ENCODE measurements at regions not wholly inside any gene's neighbourhood (a gene's known extent, or its start where the extent isn't known, plus 50 kb on each side); places are given as distances from the start of the nearest gene placed in this dataset.

- Histone ChIP-seq H3K23ac (ENCODE audit: insufficient read length) (no peak overlapping the region), H4K8ac (ENCODE audit: extremely low read depth, insufficient read depth, low read length) (no peak overlapping the region), H3K9me3 (ENCODE audit: insufficient read depth in 2 of 2, low read depth in 1 of 2, low read length in 1 of 2) (no peaks in the 10 kb centered on the region), H3K9ac (replicated peaks in 1 of 4; ENCODE audit: extremely low read depth in 1 of 4, low read depth in 3 of 4, low read length in 3 of 4) (no peak overlapping the region), H2BK15ac (ENCODE audit: low read length) (no peak overlapping the region), H3K4me2 (ENCODE audit: insufficient read depth in 1 of 2, low read depth in 2 of 2, low read length in 2 of 2) (no peak overlapping the region), H3K56ac (replicated peaks; ENCODE audit: insufficient read length, low read depth, low read length) (no peak overlapping the region), H3K23me2 (ENCODE audit: low read depth, low read length) (no peaks in the 10 kb centered on the region), H3K36me3 (ENCODE audit: control insufficient read depth in 2 of 4, insufficient read depth in 4 of 4, low read length in 3 of 4) (no peaks in the 10 kb centered on the region), H3K4me1 (replicated peaks in 1 of 4; ENCODE audit: control insufficient read depth in 3 of 4, insufficient read depth in 4 of 4, low read length in 3 of 4) (no peaks in the 10 kb centered on the region), H3K79me2 (ENCODE audit: control insufficient read depth in 1 of 2, insufficient read depth in 2 of 2, low read length in 2 of 2) (no peaks in the 10 kb centered on the region), H2AFZ (ENCODE audit: low read length) (no peak overlapping the region), H3K14ac (ENCODE audit: insufficient read length) (no peak overlapping the region), H2BK120ac (replicated peaks; ENCODE audit: low read depth, low read length) (no peak overlapping the region), H3K18ac (ENCODE audit: extremely low read depth, low read length) (no peak overlapping the region), H4K5ac (ENCODE audit: insufficient read length, low read depth, low read length) (no peak overlapping the region), H4K20me1 (replicated peaks in 1 of 2; ENCODE audit: control insufficient read depth in 1 of 2, insufficient read depth in 2 of 2, low read length in 2 of 2) (no peaks in the 10 kb centered on the region), H2BK20ac (ENCODE audit: low read length) (no peak overlapping the region), H3K4me3 (ENCODE audit: extremely low read depth in 1 of 4, insufficient read depth in 2 of 4, low read depth in 3 of 4, low read length in 4 of 4) (no peak overlapping the region), H3K27me3 (replicated peaks in 1 of 4; ENCODE audit: control insufficient read depth in 3 of 4, extremely low read depth in 1 of 4, insufficient read depth in 3 of 4, low read length in 3 of 4) (peaks cover 0 to 1% (median 0%) of the 10 kb centered on the region in 4 experiments; a peak in 1 of 7 replicates), H3K79me1 (ENCODE audit: low read depth, low read length) (no peaks in the 10 kb centered on the region), H3K4ac (replicated peaks; ENCODE audit: insufficient read length, low read depth, low read length) (no peak overlapping the region), H2AK5ac (ENCODE audit: low read depth, low read length) (no peak overlapping the region), H2BK12ac (ENCODE audit: low read depth, low read length) (no peak overlapping the region), H4K91ac (replicated peaks; ENCODE audit: insufficient read length, low read length) (no peak overlapping the region), H3K27ac (ENCODE audit: low read depth, low read length) (no peak overlapping the region), H2BK5ac (ENCODE audit: low read depth, low read length) (no peak overlapping the region)
- no peak for FAIRE-seq
- ChIA-PET CTCF (ENCODE audit: partially characterized antibody) (no interaction called here), POLR2A (ENCODE audit: partially characterized antibody) (no interaction called here)
- WGBS, 2 experiments (ENCODE audit: extremely low coverage in 1 of 2, insufficient coverage in 1 of 2, insufficient read length in 1 of 2, insufficient replicate concordance in 2 of 2, low coverage in 1 of 2, low lambda C conversion rate in 2 of 2, missing lambda C conversion rate in 1 of 2) = 96% methylated on average over 7 of the region's 7 CpGs; no CpG with 5 or more reads in 1 of the 2 experiments
- DNase-seq (ENCODE audit: low read depth in 1 of 2, low spot score in 2 of 2) = no peak
- TF ChIP-seq KDM4A (IDR thresholded peaks at IDR 0.05; ENCODE audit: low read depth, low read length, severe bottlenecking) (no peak), BCL11A (IDR thresholded peaks at IDR 0.05; ENCODE audit: low read depth in 2 of 2, low read length in 2 of 2) (no peak), RNF2 (IDR thresholded peaks at IDR 0.05; ENCODE audit: borderline replicate concordance, low read depth, low read length, missing control alignments, poor library complexity, severe bottlenecking) (no peak), EGR1 (IDR thresholded peaks at IDR 0.05; ENCODE audit: borderline replicate concordance, low read depth, low read length) (no peak), SRF (IDR thresholded peaks at IDR 0.05; ENCODE audit: low read depth, low read length) (no peak), FOSL1 (IDR thresholded peaks at IDR 0.05; ENCODE audit: insufficient read depth, low read depth, low read length) (no peak), CREB1 (IDR thresholded peaks at IDR 0.05) (no peak), SAP30 (IDR thresholded peaks at IDR 0.05; ENCODE audit: insufficient read depth, insufficient replicate concordance, low read length) (no peak), POLR2AphosphoS5 (IDR thresholded peaks at IDR 0.05; ENCODE audit: low read depth, low read length) (no peak), SIRT6 (IDR thresholded peaks at IDR 0.05; ENCODE audit: low read length) (no peak), SP2 (IDR thresholded peaks at IDR 0.05; ENCODE audit: low read length) (no peak), YY1 (IDR thresholded peaks at IDR 0.05; ENCODE audit: low read depth, low read length) (no peak), TCF12 (IDR thresholded peaks at IDR 0.05; ENCODE audit: low read depth, low read length) (no peak), JUN (IDR thresholded peaks at IDR 0.05; ENCODE audit: low read depth, low read length) (no peak), BACH1 (IDR thresholded peaks at IDR 0.05; ENCODE audit: low read length) (no peak)
- TF ChIP-seq, protein P1, sequence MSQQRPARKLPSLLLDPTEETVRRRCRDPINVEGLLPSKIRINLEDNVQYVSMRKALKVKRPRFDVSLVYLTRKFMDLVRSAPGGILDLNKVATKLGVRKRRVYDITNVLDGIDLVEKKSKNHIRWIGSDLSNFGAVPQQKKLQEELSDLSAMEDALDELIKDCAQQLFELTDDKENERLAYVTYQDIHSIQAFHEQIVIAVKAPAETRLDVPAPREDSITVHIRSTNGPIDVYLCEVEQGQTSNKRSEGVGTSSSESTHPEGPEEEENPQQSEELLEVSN (IDR thresholded peaks at IDR 0.05) = no peak
These were observed 908.2 kb downstream of the EFNB2 start for GRCh38 chr13:105627270-105627669.
